ENCODE measurements at regions not wholly inside any gene's neighbourhood (a gene's known extent, or its start where the extent isn't known, plus 50 kb on each side); places are given as distances from the start of the nearest gene placed in this dataset.

DNA sequence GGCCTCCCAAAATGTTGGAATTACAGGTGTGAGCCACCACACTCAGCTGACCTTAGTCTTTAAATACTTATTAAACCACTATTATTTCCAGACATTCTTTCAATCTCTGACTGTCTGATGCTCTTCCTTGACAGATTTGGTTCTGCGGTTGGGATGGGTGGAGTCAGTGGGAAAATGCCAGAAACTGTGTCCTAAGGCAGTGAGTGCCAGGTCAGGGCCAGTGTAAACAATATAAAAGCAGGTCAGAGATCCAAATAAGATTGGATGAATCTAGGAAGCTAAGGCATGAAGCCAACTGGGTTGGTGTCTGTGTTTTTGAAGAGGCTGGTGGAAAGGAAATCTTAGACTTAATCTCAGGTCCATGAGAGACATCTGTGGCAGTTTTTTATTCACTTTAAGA lies 74.7 kb downstream of the KLF5 start:
- TF ChIP-seq, protein P1, sequence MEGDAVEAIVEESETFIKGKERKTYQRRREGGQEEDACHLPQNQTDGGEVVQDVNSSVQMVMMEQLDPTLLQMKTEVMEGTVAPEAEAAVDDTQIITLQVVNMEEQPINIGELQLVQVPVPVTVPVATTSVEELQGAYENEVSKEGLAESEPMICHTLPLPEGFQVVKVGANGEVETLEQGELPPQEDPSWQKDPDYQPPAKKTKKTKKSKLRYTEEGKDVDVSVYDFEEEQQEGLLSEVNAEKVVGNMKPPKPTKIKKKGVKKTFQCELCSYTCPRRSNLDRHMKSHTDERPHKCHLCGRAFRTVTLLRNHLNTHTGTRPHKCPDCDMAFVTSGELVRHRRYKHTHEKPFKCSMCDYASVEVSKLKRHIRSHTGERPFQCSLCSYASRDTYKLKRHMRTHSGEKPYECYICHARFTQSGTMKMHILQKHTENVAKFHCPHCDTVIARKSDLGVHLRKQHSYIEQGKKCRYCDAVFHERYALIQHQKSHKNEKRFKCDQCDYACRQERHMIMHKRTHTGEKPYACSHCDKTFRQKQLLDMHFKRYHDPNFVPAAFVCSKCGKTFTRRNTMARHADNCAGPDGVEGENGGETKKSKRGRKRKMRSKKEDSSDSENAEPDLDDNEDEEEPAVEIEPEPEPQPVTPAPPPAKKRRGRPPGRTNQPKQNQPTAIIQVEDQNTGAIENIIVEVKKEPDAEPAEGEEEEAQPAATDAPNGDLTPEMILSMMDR (conservative IDR thresholded peaks at IDR 0.05; ENCODE audit: low read length) = no peak
- no peak for TF ChIP-seq EZH2phosphoT487 (IDR thresholded peaks at IDR 0.05; ENCODE audit: borderline replicate concordance, low read depth, low read length)
